Spleen (tissue), 7 donors: ENCODE measurements at regions not wholly inside any gene's neighbourhood (a gene's known extent, or its start where the extent isn't known, plus 50 kb on each side); places are given as distances from the start of the nearest gene placed in this dataset.

ENCODE experiments used
- CTCF ChIP-seq, 11 experiments: fragments of 200-600 bp in 7 of 11; fragments of 450-650 bp in 4 of 11; sonication (generic) in 4 of 11; IDR thresholded peaks in 8 of 11; conservative IDR thresholded peaks in 3 of 11; 1 replicate in 7 of 11; 2 replicates in 4 of 11; pipeline versions ENCODE4 v1.4.0 to v1.8.0; 2016 to 2021; ENCODE audit warnings: antibody characterized with exemption in 11 of 11, inconsistent platforms in 4 of 11, mild to moderate bottlenecking in 1 of 11
- POLR2A ChIP-seq, 3 donors: fragments of 450-650 bp; IDR thresholded peaks; one replicate each; pipeline ENCODE4 v1.5.1; 2017; ENCODE audit warnings: antibody characterized with exemption in 3 of 3, mild to moderate bottlenecking in 1 of 3
- POLR2AphosphoS5 ChIP-seq, 3 donors: sonication (generic); formaldehyde crosslinking; IDR thresholded peaks; one replicate each; pipeline ENCODE4 v1.5.1; 2017; ENCODE audit warnings: antibody characterized with exemption in 3 of 3
- donor health status: DM: no; HTN: no; CAD: no; lungs with moderate emphysema.
- donor health status: DM: no; HTN: no; CAD: no.
- donor health status: DM: no; HTN: no; CAD: no.

- TF ChIP-seq CTCF (IDR thresholded peaks at IDR 0.05 in 8 of 11, conservative IDR thresholded peaks at IDR 0.05 in 3 of 11) (no peak), POLR2A (IDR thresholded peaks at IDR 0.05) (no peak), POLR2AphosphoS5 (IDR thresholded peaks at IDR 0.05) (no peak)
Measured at GRCh38 chr10:110409926-110410325, 87.8 kb upstream of the DUSP5 start.
